GM12878 (cell line): ENCODE measurements at regions not wholly inside any gene's neighbourhood (a gene's known extent, or its start where the extent isn't known, plus 50 kb on each side); places are given as distances from the start of the nearest gene placed in this dataset.

Experiments used
- CEBPZ ChIP-seq: fragments of 150-350 bp; IDR thresholded peaks from 2 replicates; pipeline ENCODE4 v1.6.1; 2016; ENCODE audit warnings: low read depth, low read length
- TCF3 ChIP-seq: IDR thresholded peaks from 2 replicates; pipeline ENCODE4 v1.6.1; 2012; ENCODE audit warnings: low read depth, mild to moderate bottlenecking, low read length, borderline replicate concordance; ENCODE audit not compliant: insufficient read depth
- TF ChIP-seq, protein P1 (sequence below): fragments of 450-650 bp; IDR thresholded peaks from 2 replicates; pipeline ENCODE4 v1.6.1; 2018; ENCODE audit warnings: mild to moderate bottlenecking, low read depth, moderate library complexity; ENCODE audit not compliant: partially characterized antibody
- TF ChIP-seq, protein P2 (sequence below): fragments of 450-650 bp; IDR thresholded peaks from 2 replicates; pipeline ENCODE4 v1.6.1; 2018; ENCODE audit warnings: borderline replicate concordance, mild to moderate bottlenecking; ENCODE audit not compliant: partially characterized antibody

- no peak for TF ChIP-seq CEBPZ
- TF ChIP-seq TCF3, result no peak
- TF ChIP-seq, protein P1, sequence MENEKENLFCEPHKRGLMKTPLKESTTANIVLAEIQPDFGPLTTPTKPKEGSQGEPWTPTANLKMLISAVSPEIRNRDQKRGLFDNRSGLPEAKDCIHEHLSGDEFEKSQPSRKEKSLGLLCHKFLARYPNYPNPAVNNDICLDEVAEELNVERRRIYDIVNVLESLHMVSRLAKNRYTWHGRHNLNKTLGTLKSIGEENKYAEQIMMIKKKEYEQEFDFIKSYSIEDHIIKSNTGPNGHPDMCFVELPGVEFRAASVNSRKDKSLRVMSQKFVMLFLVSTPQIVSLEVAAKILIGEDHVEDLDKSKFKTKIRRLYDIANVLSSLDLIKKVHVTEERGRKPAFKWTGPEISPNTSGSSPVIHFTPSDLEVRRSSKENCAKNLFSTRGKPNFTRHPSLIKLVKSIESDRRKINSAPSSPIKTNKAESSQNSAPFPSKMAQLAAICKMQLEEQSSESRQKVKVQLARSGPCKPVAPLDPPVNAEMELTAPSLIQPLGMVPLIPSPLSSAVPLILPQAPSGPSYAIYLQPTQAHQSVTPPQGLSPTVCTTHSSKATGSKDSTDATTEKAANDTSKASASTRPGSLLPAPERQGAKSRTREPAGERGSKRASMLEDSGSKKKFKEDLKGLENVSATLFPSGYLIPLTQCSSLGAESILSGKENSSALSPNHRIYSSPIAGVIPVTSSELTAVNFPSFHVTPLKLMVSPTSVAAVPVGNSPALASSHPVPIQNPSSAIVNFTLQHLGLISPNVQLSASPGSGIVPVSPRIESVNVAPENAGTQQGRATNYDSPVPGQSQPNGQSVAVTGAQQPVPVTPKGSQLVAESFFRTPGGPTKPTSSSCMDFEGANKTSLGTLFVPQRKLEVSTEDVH, result no peak
- TF ChIP-seq, protein P2, sequence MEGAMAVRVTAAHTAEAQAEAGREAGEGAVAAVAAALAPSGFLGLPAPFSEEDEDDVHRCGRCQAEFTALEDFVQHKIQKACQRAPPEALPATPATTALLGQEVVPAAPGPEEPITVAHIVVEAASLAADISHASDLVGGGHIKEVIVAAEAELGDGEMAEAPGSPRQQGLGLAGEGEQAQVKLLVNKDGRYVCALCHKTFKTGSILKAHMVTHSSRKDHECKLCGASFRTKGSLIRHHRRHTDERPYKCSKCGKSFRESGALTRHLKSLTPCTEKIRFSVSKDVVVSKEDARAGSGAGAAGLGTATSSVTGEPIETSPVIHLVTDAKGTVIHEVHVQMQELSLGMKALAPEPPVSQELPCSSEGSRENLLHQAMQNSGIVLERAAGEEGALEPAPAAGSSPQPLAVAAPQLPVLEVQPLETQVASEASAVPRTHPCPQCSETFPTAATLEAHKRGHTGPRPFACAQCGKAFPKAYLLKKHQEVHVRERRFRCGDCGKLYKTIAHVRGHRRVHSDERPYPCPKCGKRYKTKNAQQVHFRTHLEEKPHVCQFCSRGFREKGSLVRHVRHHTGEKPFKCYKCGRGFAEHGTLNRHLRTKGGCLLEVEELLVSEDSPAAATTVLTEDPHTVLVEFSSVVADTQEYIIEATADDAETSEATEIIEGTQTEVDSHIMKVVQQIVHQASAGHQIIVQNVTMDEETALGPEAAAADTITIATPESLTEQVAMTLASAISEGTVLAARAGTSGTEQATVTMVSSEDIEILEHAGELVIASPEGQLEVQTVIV, result no peak
These were observed 81.6 kb upstream of the MDFIC2 start (continued) for GRCh38 chr3:70393881-70394612.
